T-helper 22 cell (primary cell): ENCODE measurements at regions not wholly inside any gene's neighbourhood (a gene's known extent, or its start where the extent isn't known, plus 50 kb on each side); places are given as distances from the start of the nearest gene placed in this dataset.

Experiments used
- DNase-seq: peaks from one replicate; pipeline ENCODE4 v3.0.0-alpha.2; 2020; ENCODE audit warnings: low read depth

DNA sequence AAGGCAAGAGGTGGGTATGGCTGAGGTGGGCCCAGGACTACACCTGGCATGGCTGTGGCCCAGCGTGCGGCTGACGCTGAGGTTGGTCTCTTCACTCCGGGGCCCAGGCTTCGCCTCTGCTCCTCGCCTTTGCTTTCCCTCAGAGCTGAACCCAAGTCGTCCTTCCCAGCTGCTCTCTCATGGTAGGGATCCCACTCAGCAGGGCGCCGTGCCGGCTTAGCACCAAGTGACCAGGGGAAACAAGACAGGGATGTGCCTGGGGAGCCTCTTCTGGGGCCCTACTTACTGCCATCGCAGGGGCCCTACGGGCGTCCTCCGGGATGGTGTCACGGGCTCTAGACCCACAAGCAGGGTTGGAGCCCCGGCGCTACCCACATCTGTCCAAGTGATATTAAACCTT, 138.1 kb upstream of the ALKAL2 start:
- DNase-seq: no peak

DNA sequence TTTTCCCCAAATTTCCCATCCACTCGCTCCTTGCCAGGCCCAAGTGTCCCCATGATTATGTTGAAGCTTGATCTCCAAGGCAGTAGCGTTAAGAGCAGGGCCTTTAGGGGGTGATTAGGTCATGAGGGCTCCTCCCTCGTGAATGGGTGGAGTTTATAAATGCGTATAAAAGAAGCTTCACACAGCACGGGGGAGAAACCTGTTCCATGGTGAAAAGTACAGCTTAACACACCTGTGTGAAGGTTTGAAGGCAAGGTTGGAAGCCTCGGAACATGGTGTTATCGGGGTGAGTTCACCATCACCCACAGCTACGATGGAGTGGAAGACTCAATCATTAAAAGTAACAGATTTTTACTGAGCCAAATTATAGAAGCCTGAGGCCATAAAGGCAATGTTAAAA, 137.4 kb upstream of the ALKAL2 start:
- DNase-seq: no peak

DNA sequence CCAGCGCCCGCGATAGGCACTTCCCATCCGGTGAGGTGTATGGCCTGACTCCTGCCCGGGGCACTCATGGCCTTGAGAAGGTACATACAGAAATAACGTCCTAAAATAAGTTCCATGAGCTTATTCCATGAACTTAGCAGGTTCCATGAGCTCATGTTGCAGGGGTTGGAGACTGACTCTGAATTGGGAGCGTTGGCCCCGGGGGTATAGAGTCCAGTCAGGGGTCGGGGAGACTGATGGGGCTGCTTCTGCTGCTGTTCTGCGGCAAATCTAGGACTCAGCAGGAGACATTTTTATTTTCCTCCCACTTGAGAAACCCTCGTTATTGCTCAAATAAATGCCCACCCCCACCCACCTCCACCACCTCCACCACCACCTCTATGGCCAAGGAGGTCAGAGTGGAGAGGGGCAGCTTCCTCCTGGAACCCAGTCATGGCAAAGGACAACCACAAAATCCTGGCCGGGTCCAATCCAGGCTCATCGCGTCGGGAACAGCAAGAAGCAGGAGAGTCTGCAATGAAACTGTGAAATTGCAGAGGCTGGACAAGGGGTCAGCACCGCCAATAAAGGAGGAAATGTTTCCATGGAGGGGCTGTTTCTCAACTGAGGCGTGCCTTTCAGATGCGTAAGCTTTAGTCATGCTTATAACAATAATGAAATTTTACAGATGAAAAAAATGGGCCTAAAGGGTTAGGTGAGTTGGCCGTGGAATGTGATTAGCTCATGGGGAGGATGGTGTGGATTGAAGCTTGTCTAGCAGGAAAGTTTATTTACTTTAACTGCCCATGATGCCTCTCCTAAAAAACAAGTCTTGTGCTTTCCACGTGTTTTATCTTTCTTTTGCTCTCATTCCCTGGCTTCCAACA, 136.6 kb upstream of the ALKAL2 start:
- no peak for DNase-seq

DNA sequence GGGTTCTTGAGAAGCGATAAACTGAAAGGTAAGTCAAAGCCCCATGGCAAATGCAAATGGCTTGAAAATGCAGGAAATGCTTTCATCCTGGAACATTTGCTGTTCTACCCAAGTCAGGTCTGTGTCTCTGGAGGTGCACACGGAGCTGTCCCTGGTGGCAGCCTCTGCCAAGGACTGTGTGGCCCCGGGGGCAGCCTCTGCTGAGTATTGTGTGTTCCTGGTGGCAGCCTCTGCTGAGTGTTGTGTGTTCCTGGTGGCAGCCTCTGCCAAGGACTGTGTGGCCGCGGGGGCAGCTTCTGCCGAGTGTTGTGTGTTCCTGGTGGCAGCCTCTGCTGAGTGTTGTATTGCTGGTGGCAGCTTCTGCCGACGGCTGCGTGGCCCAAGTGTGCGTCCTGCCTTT, 135.6 kb upstream of the ALKAL2 start:
- no peak for DNase-seq

DNA sequence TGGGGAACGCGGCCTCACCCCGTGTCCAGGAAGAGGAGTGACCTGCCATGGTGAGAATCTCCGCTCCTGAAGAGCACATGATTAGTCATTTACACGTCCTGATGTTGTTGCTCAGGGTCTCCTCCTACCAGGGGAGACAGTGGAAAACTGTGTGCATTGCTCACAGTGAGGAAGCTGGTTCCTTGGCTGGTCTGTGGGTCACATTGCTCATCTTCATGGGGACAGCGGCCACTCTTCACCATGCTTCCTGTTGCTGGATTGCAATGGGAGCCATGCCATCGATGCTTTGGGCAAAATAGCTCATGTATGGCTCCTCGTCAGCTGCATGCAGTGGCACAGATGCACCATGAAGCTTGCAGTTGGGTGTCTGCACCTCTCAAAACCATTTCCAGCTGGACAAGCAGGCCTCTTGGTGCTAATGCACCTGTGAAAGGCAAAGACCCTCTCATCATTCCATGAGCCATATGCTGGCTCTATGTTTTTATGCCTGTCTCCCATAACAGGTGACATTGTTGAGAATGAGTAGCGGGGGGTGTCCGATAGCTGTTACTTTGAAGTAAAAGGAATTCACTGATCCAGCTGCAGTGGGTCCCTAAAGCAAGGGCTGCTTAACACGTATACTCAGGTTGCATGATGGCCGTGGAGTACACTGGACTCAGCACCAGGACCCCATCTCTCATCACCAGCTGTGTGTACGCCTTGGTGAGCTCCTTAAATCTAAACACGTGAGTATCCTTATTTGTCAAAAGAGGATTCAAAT, 135.0 kb upstream of the ALKAL2 start:
- DNase-seq: no peak

DNA sequence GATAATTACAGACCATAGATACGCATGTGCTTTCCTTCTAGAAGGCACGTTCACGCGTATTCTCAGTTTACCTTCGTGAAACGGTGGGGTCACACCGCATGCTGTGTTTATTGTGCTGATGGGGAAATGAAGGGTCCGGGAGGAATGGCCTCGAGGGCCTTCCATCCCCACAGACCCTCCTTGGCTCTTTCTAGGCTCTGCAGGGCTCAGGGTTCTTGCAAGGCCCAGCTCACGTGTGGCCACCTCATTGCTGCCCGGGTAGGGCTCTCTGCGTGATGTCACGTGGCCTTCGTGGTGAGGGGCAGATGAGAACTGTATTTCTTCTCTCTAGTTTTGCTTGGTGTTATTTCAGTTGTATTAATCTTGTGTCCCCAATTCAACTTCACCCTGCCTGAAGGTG, 133.5 kb upstream of the ALKAL2 start:
- DNase-seq: no peak

DNA sequence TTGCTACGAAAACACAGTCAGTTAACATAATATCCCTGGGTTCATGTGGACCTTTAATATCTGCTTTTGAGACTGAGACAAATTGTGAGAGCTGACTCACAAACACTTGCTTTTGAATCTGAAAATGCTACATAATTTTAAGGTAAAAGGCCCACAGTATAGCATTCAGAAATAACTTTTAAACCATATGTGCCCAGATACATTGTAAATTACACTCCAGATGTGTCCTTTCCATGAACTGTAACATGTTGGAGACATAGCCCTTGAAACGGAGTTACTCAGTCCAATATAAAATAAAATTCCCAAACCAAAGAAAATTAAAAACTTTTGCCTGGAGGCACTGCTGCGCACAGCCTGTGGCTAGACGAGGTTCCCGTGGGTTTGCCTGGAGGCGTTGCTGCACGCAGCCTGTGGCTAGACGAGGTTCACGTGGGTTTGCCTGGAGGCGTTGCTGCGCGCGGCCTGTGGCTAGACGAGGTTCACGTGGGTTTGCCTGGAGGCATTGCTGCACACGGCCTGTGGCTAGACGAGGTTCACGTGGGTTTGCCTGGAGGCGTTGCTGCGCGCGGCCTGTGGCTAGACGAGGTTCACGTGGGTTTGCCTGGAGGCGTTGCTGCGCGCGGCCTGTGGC, 131.9 kb upstream of the ALKAL2 start:
- no peak for DNase-seq

DNA sequence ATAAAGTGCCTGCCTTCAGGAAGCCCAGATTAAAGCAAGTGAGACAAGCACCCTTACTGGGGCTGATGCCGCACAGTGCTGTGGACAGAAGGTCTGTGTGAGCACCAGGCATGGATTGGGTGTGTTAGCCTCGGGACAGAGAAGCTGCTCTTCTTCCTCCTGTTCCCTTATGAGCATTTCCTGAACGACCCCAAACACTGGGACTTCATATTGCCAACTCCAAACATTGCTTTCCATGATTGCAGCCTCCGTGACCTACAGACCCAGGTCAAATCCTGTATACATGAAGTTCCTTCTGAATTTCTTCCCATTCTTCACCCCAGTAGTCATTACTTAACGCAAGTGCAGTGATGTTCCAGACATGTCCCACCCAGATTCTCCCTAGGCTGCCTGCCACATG, 129.8 kb upstream of the ALKAL2 start:
- DNase-seq: no peak

DNA sequence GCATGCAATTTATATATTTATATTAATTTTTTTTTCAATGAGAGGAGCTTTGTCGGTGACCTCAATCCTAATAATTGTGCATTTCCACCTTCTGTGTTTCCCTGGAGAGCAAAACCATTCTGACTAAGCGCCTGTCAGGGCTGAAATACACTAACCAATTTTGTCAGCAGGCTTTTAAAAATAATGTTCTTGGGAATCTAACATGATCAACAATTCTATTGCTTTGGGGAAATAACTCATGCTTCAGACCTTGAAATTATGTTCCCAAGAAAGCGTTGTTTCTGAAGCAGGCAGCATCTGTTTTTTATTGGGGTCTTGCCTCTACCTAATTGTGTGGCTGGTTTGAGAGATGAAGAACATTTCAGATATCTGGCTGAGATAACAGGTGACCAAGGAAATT, 129.1 kb upstream of the ALKAL2 start:
- no peak for DNase-seq

DNA sequence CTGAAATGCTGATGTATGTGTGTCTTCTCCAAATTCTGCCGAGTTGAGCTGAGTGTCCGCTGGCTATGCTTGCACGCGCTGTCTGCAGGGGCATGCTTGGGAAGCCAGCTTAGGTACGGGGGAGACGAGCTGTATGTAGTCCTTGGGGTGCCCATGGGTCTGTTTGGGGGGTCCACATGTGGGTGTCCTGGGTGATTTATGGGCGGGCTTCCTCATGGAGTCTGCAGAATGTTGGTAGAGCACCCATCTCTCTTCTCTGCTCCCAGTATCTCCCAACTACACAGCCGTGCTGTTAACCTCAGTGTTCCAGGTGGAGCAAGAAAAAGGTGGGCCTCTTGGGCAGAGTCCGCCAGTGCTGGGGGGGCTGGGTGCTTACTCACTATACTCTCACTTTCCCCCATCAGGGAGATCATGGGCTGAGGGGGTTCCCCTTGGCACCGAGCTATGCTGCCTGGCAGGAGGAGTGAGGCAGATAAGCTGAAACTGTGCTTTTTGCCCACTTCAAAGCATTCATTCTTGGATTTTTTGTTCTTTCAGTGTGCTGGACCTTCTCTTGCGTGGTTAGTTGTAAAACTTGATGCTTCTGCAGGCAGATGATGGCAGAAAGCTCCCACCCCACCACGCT, 128.2 kb upstream of the ALKAL2 start:
- no peak for DNase-seq

DNA sequence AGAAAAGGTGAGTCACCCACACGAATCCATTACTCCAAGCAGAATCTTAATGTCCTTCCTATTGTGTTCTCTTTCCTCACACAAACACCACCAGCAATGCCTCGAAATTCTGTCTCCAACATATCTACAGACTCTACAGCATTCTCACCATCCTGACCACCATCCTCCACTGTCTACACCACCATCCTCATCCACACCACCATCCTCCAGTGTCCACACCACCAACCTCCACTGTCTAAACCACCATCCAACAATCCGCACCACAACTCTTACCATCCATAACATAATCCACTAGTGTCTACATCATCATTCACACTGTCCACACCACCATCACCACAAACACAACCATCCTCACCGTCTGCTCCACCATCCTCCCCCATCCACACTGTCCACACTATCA, 121.6 kb upstream of the ALKAL2 start:
- DNase-seq: no peak

DNA sequence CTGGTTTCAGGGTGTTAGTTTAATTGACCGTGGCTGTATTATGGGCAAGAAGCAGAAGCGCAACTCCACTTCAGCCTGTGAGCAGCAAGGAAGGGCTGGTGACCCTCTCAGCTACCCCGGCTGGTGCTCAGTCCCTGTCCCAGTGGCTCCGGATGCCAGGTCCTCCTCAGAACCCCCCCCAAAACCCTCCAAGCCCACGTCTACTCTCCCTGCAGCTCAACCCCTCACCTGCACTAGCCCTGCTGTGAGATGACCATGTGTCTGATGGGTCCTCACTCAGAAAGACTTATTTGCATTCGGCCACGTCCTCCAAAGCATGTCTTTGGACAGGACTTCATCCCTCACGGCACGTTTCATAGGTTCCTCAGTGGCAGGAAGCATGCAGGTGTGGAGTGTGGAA, 119.7 kb upstream of the ALKAL2 start:
- DNase-seq: no peak

DNA sequence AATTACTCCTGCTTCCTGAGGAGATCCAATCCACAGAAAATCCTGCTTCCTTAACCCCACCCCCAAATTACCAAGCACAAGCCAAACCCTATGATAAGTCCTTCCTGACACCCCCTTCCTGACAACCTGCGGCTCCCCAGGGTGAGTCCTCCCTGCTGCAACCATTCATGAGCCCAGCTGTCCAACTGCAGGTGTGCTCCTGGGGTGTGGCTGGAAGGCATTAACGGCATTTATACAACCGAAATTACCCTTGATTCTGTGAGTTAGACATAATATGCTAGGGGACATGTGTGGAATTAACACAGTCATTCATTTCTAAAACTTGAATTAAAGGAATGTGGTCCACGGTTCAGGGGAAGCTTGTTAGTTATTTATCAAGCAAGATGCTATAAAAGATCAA, 119.0 kb upstream of the ALKAL2 start:
- no peak for DNase-seq

DNA sequence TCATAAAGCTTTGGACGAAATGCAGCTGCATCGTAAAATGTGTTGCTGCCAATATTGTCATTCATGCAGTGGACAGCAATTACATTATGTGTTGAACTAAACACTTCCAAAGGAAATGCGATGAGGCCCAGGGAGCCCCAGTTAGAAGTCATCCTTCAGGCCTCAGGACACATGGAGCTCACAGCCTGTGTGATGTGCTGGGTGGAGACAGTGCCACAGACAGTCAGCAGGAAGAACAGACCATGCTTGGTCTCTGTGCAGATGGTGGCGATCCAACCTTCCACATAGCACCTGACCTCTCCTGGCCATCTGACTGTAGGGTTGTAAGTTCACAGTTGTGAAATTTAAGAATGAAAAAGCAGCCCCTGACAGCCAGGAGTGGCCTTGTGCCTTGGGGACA, 118.3 kb upstream of the ALKAL2 start:
- DNase-seq: no peak

DNA sequence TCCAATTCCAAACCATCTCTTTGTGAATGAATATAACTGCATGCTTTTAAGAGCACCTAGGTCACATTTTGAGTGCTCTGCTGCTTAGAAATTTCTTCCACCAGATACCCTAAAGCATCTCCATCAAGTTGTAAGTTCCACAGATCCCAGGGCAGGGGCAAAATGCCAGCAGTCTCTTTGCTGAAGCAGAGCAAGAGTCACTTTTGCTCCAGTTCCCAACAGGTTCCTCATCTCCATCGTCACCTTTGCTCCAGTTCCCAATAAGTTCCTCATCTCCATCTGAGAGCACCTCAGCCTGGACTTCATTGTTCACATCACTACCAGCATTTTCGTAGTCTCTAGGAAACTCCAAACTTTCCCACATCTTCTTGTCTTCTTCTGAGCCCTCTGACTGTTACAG, 116.7 kb upstream of the ALKAL2 start:
- DNase-seq: no peak

DNA sequence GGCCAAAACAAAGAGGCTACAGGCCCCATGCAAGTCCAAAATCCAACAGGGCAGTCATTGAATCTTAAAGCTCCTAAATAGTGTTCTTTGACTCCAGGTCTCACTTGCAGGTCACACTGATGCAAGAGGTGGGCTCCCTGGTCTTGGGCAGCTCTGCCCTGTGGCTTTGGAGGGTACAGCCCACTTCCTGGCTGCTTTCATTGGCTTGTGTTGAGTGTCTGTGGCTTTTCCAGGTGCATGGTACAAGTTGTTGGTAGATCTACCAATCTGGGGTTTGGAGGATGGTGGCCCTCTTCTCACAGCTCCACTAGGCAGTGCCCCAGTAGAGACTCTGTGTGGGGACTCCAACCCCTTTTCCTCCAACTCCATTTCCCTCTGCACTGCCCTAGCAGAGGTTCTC, 115.8 kb upstream of the ALKAL2 start:
- no peak for DNase-seq

DNA sequence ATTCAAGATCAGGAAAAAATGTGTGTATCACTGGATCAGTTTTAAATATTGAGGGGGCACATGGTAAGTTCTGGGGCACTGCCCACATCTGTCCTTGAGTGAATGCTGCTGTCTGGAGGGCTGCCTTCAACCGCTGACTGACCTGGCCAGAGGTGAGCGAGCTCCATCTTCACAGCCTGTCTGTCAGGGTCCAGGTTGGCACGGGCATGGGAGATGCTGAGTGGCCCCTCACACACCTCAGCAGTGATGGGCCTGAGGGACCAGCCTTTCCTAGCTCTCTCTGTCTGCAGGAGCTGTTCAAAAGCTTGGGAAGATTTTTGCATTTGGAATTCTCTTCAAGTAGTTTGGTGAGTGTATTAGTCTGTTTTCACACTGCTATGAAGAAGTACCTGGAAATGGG, 114.8 kb upstream of the ALKAL2 start:
- DNase-seq: no peak

DNA sequence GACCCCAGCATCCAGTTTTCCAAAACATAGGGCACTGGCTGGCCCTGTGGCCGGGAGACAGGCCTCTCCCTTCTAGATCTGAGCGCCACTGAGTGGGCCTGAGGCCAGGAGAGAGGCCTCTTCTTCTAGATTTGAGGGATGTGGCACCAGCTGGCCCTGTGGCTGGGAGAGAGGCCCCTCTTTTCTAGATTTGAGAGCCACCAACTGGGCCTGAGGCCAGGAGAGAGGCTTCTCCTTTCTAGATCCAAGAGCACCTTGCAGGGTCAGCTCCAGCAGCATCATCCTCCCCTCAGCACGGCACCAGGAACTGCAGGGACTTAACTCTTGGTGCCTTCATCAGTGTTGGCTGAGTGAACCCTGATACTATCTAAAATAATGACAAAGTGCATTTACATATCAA, 114.3 kb upstream of the ALKAL2 start:
- no peak for DNase-seq

DNA sequence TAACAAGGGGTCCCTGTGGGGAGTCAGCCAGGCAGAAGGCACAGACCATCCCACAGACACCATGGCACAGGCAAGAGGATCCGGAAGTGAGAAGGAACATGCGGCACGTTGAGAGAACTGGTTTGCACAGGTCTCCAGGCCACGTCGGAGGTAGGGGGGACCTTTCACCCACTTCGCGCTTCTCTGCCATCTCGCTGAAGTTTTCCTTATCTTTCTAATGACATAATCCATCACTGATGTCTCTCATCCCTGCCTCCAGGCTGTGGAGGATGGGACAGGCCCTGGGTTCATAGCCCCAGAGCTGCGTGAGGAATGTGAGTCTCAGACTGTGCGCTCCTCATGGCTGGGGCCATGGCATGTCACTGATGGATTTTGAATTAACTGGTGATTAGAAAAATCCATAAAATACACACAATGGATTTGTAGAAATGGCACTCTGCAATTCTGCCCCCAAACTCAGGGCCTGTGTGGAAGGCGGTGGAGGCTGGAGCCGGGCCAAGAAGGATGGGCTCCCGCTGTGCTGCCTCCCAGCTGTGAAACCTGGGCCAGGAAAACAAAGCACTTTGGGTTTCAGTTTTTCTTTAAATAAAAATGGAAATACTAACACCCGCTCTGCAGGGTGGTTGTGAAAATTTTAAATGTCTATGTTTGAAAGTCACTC, 113.3 kb upstream of the ALKAL2 start:
- DNase-seq: no peak

DNA sequence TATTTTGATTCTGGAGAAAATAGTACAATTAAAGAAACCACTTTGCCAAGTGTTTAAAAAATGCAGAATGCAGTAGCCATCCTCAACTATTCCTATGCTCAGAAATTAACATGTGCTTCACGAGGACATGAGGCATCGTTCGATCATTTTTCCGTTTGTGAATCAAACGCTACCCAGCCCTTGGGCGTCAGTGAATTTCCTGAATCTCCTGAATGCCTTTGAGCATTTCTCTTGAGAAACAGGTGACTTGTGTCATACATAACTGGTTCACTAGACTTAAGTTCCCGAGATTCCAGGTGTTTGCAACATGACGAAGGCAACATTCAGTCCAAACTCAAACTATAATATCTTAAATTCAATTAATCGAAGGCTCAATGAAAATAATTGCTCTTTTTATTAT, 110.0 kb upstream of the ALKAL2 start:
- DNase-seq: no peak

DNA sequence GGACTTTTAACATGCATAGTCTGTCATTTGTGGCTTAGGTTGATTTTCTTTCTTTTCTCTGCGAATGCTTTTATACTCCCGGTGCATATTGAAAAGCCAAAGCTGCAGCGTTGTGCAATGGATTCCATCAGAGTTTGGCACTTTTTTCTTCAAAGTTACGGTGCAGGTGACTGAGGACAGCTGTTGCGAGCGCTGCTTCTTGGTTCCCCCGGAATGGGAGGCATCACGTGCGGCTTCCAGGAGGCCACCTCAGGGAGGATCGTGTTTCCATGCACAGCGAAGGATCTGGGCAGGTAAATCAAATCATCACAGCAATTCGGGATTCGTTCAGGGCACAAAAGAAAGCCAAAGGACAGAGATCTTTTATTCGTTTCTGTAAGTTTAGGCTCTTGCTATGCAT, 109.6 kb upstream of the ALKAL2 start:
- no peak for DNase-seq

DNA sequence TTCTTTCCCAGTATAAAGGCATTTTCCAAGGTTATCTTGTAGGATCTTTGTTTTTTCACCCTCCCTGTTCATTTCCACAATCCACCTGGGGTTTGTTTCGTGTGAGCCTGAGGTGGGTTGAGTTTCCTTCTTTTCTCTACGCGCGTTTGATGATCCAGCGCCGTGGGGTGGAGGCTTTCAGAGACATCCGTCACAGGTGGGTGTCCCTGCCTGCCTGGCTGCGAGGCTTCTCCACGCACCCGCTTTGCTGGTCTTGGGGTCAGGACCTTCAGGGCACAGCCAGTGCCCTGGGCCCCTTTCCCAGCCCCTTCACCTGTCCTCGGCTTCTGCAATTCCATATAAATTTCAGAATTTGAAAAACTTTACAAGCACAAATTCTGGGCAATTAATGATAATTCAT, 109.0 kb upstream of the ALKAL2 start:
- no peak for DNase-seq
